Fibroblast of pulmonary artery (primary cell): ENCODE measurements at regions not wholly inside any gene's neighbourhood (a gene's known extent, or its start where the extent isn't known, plus 50 kb on each side); places are given as distances from the start of the nearest gene placed in this dataset.

Experiments
- DNase-seq: peaks from one replicate; pipeline ENCODE4 v3.0.0-alpha.2; 2010; ENCODE audit warnings: low read depth
- H3K4me3 ChIP-seq: replicated peaks from 2 replicates; pipeline ENCODE4 v1.5.1; 2011; ENCODE audit warnings: low read depth, mild to moderate bottlenecking, control low read depth, low read length, moderate library complexity
- CTCF ChIP-seq: IDR thresholded peaks from 2 replicates; pipeline ENCODE4 v1.5.1; 2011; ENCODE audit warnings: mild to moderate bottlenecking, control low read depth, low read length, inconsistent platforms; ENCODE audit errors: missing control alignments

- no peak for TF ChIP-seq CTCF
- DNase-seq: no peak
- H3K4me3 ChIP-seq: no peak overlapping the region
Measured at GRCh38 chr16:86444661-86445060, 65.7 kb upstream of the FOXF1 start.

- DNase-seq: no peak
- H3K4me3 ChIP-seq: no peak overlapping the region
- no peak for TF ChIP-seq CTCF
Measured at GRCh38 chr16:86446279-86446678, 64.0 kb upstream of the FOXF1 start.

GRCh38 chr16:86447228-86447627 lies 63.1 kb upstream of the FOXF1 start:
- DNase-seq: no peak
- H3K4me3 ChIP-seq: no peak overlapping the region
- TF ChIP-seq CTCF: no peak

GRCh38 chr16:86448306-86448890 lies 61.9 kb upstream of the FOXF1 start:
- TF ChIP-seq CTCF: no peak
- no peak overlapping the region for H3K4me3 ChIP-seq
- no peak for DNase-seq

GRCh38 chr16:86449446-86450095 lies 60.8 kb upstream of the FOXF1 start:
- DNase-seq: no peak
- H3K4me3 ChIP-seq: no peak overlapping the region
- no peak for TF ChIP-seq CTCF

- no peak for DNase-seq
- no peak for TF ChIP-seq CTCF
- no peak overlapping the region for H3K4me3 ChIP-seq
Measured at GRCh38 chr16:86450691-86451090, 59.6 kb upstream of the FOXF1 start.

GRCh38 chr16:86452451-86452850 lies 57.9 kb upstream of the FOXF1 start:
- H3K4me3 ChIP-seq: no peak overlapping the region
- no peak for TF ChIP-seq CTCF
- DNase-seq: no peak
